GM19455 (cell line): ENCODE measurements at regions not wholly inside any gene's neighbourhood (a gene's known extent, or its start where the extent isn't known, plus 50 kb on each side); places are given as distances from the start of the nearest gene placed in this dataset.

Experiments used
- ATAC-seq: cut with Tn5 transposase; IDR thresholded peaks from one replicate; pipeline ENCODE4 v1.9.1; 2021; ENCODE audit not compliant: unreplicated experiment

- no peak for ATAC-seq
Measured at GRCh38 chr11:116644201-116644940, 128.4 kb downstream of the BUD13 start.

DNA sequence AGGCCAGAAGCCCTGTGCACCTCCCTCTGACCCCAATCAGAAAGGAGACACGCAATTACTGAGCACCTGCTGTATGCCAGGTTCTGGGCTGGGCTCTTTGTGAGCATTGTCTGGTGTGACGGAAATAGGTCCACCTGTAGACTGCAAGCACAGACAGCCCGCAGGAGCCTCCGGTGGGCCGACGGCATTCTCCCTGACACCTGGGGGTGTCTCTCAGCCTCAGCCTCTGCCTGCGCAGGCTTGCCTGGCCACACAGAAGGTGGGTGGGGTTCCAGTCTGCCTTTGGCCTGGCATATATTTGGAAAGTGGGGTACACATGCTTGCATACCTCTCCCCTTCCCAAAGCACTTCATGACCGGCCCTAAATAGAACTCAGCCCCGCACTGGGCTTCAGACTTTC lies 129.3 kb downstream of the BUD13 start:
- no peak for ATAC-seq

DNA sequence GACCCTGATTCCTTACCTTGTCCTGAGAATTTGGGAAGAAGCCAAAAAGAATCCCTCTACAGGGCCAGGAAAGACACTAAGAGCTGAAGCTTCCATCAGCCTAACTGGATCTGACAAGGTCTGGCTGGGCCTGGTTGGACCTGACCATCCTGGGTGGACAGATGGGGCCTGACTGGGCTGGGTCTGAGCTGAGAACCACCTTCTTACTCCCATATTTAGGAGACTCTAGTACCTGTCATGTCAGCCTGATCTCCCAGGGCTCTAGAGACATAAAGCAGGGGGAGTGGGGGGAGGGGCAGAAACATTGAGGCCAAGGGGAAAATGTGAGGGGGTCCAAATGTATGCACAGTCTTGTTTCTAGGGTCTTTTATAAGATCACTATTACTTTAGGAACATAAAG lies 129.9 kb downstream of the BUD13 start:
- no peak for ATAC-seq

DNA sequence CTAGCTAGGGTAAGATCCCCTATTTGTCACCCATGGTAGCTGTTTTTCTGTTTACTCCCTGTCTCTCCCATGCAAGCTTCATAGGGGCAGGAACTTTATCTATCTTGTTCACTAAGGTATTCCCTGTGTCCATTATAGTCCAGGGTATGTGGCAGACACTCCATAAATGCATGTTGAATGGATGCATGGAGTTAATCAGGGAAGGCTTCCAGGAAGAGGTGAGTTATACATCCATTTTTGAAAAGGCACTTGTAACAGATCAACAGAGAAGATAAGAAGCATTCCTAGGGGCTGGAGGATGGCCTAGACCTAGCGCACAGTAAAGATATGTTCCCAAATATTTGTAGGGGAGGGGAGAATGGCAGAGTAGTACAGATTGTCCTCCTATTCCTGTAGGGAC lies 130.3 kb downstream of the BUD13 start:
- ATAC-seq = no peak

GRCh38 chr11:116641561-116642045 lies 131.2 kb downstream of the BUD13 start:
- no peak for ATAC-seq

DNA sequence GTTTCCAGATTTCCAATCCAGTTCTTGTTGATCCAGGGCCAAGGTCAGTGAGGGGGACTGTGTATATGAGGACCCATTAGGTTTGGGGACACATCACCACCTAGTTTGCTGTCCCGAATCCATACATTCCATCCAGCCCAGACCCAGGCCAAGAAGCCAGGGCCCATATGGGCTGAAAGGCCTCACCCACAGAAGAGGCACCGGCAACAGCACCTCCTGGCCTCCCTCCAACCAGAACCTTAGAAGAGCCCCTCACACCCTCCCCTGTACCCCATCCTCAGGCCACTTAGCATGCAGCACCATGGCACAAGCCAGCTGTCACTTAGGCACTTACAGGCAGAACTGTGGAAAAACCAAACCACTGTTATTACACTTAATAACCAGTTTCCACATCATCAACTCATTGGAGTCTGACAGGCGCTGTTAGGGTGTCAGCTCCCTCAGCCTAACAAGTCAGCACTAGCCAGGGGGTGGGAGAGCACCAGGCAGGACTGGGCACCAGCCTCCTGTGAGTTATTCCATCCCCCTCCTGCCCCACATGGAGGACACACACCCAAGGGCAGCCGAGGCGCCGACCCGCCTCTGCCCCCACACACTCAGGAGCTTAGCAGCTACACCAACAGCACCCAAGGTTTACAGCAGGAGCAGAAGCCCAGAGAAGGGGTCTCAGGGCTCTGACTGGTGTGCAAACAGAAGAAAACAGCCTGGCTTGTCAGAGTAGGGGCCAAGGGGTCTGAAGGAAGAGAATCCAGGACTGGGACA lies 132.0 kb downstream of the BUD13 start:
- no peak for ATAC-seq

- ATAC-seq = no peak
Measured at GRCh38 chr11:116638463-116638862, 134.3 kb downstream of the BUD13 start.

- ATAC-seq = no peak
Measured at GRCh38 chr11:116637766-116638165, 135.0 kb downstream of the BUD13 start.

GRCh38 chr11:116636341-116636929 lies 136.4 kb downstream of the BUD13 start:
- ATAC-seq = no peak

- no peak for ATAC-seq
Measured at GRCh38 chr11:116631201-116631600, 141.6 kb downstream of the BUD13 start.

- ATAC-seq = no peak
Measured at GRCh38 chr11:116618461-116618860, 154.3 kb downstream of the BUD13 start.

DNA sequence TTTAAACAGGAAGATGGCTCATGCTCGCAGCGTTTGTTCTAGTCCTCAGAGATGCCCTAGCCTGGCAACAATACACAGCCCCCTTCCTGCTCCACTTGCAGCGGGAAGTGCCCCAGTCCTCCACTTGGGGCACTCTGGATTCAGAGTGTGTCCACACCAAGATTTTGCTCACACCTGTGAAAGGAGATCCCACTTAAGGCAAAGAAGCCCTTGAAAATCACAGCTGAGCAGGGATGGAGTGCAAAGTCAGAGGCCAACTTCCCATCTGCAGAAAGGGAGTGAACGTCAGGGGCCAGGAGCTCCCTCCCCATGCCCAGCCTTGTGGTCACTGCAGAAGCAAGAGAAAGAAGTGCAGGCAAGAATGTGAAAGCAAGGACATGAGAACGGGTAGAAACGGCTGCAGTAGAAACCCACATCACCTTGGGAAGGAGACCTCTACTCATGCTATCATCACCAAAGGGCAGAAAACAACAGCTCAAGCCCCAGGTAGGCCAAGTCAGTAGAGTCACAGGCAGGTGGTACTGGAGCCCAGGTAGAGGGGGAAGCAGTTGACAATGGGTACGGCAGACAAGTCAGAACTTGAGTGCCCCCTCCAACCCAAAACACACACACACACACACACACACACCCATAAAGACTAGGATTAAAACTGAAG lies 157.4 kb downstream of the BUD13 start:
- ATAC-seq = no peak

DNA sequence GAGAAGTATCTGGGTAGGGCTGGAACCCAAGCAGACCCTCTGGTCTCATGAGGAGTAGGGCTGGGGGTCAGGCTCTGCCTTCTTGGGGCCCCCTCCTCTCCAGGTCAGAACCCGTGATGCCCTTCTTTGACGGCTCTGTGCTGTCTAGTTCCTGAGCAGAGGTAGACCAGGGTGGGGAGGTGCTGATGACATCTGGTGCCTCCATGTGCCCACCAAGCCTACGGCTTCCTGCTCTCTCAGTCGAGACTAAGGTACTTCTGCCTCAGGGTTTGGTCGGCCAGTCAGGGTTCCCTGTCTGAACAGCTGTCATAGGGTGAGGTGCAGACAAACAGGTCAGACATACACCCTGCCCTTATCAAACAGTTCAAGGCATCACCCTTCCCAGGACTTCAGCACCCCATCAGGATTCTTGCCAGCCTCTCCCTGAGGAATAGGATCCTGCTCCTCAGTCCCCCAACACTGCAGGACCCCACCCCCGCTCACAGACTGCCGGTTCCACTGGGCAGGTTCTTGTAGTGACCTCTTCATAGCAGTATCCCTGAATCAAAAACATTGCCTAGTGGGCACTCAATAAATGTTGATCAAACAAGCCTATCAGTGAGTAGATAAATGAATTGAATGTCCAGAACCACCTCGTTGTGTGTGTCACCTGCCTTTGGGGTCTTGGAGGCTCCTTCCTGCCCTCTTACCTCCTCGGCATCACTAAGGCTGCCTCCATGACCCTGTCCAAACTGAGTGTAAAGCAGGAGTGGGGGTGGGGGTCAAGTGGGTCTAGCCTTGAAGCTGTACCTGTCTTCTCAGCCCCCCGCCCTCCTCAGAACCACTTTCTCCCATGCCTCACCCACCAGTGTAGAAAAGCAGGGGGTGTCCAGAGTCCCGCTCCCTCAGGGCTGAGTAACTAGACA lies 158.2 kb downstream of the BUD13 start:
- ATAC-seq = no peak

DNA sequence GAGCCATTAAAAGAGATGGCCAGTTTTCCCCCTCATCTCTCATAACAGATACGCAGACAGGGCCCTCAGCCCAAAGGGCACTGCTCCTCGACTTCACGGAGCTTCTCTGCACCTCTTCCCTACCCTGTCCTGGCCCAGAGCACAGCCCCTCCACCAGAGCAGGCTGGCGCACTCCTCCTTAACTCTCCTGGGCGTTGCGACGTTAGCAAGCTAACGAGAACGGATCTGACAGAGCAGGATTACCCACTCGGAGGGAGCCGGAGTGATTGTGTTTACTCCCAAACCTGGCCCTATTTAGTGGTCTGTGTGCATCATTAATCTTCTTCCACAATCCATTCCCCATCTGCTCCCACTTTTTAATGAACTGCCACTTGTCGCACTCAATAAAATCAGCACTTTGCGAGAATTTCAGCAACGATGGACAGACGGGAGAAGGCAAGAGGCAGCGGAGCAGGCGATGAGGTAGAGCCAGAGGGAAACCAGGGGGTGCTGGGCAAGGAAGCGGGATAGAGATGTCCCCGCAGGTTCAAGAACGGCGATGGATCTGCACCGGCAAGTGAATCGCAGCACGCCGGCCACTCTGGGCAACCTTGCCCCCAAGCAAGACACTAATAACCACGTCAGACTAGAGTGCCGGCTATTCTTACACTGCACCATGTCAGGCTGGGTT lies 159.4 kb downstream of the BUD13 start:
- ATAC-seq = no peak

DNA sequence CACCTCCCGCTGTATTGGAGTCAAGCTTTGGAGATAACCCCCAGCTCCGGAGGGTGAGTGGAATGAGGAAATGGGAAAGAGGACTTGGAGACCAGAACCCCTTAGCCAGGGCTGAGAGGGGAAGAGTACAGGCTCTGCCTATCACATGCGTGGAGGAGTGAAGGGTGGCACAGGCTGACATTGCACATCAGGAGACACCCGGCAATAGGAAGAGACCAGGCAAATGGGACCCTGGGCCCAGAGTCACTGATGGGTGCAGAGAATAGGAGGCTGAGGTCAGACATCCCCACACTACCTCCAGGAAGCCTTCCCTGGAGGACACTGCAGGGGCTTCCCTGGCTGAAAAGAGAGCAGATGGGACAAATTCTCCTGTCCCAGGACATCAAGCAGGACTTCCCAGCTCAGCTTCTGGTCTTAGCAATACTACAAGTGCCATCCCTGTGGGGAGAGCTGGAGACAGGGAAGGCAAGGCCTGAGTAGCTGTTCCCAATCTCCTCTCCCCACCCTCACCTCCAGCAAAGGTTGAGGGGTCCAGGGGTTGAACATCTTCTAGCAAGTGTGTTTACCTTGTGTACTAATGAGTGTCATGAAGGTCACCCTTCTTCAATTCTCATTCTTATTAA lies 160.7 kb downstream of the BUD13 start:
- no peak for ATAC-seq

DNA sequence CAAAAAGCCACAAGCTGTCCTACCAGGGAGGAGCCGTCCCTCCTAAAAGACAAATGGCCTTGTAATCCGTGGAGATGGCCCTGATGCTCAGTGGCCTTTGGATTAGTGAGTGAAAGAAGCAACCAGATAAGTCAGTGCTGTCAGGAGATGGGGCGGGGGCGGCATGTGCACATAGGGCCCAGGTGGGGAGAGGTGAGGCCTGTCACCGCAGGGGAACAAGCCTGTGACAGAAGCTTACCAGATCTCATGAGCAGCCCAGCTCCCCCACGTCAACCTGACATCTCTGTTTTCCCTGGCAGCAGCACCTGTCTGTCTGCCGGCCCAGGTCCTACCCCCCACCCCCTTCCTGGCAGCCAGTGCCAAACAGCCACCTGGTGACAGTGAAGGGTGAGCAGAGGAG lies 162.6 kb downstream of the BUD13 start:
- ATAC-seq = no peak

DNA sequence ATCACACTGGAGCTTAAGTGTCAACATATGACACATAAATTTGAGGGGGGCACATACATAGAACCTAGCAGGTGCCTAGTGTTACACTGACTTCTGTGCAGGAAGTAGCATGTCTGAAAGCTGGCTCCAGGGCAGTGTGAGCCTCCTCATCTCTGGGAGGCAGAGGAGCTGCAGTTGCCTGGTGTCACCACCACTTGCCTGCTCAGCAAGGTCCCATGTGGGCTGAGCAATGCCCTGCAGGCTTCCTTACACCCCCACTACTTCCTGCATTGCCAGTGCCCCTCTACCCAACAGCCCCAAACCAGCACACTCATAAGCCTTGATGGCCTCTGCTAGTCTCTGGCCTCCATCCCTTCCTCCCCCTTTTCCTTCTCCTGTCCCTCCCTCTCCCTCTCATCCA lies 165.8 kb downstream of the BUD13 start:
- ATAC-seq = no peak

GRCh38 chr11:116605543-116606459 lies 167.0 kb downstream of the BUD13 start:
- ATAC-seq = no peak
